ENCODE measurements at regions not wholly inside any gene's neighbourhood (a gene's known extent, or its start where the extent isn't known, plus 50 kb on each side); places are given as distances from the start of the nearest gene placed in this dataset.

GRCh38 chr6:91126876-91127275 is 540.0 kb upstream of the MAP3K7 start:
- POLR2A ChIA-PET, result no interaction called here
- intact Hi-C loops (cut with micrococcal nuclease), result no loop called here
- H3K4me3 Mint-ChIP-seq, result no peak overlapping the region
- TF ChIP-seq CTCF (IDR thresholded peaks at IDR 0.05), result no peak
- no peaks in the 10 kb centered on the region for H3K9me3 Mint-ChIP-seq
- H3K27ac Mint-ChIP-seq, result no peak overlapping the region
- CTCF ChIA-PET, result no interaction called here
- no peaks in the 10 kb centered on the region for H3K36me3 Mint-ChIP-seq (ENCODE audit: low read depth)
- no peak for ATAC-seq (ENCODE audit: low read depth)
- H3K4me1 Mint-ChIP-seq, result no peaks in the 10 kb centered on the region
- no peaks in the 10 kb centered on the region for H3K27me3 Mint-ChIP-seq
- DNase-seq, result no peak

GRCh38 chr6:91117550-91117949 is 530.7 kb upstream of the MAP3K7 start:
- Mint-ChIP-seq H3K27ac (no peak overlapping the region), H3K9me3 (no peaks in the 10 kb centered on the region), H3K4me3 (no peak overlapping the region), H3K36me3 (ENCODE audit: low read depth) (no peaks in the 10 kb centered on the region), H3K4me1 (no peaks in the 10 kb centered on the region), H3K27me3 (no peaks in the 10 kb centered on the region)
- CTCF ChIA-PET, result no interaction called here
- TF ChIP-seq CTCF (IDR thresholded peaks at IDR 0.05), result no peak
- ATAC-seq (ENCODE audit: low read depth), result no peak
- POLR2A ChIA-PET, result no interaction called here
- intact Hi-C loops (cut with micrococcal nuclease), result no loop called here
- DNase-seq, result no peak

GRCh38 chr6:91114123-91114708 is 527.3 kb upstream of the MAP3K7 start:
- no peak for DNase-seq
- no peak for ATAC-seq (ENCODE audit: low read depth)
- Mint-ChIP-seq H3K9me3 (no peaks in the 10 kb centered on the region), H3K27ac (no peak overlapping the region), H3K27me3 (no peaks in the 10 kb centered on the region), H3K36me3 (ENCODE audit: low read depth) (no peaks in the 10 kb centered on the region), H3K4me1 (no peaks in the 10 kb centered on the region), H3K4me3 (no peak overlapping the region)
- CTCF ChIA-PET, result no interaction called here
- POLR2A ChIA-PET, result no interaction called here
- intact Hi-C loops (cut with micrococcal nuclease), result no loop called here
- TF ChIP-seq CTCF (IDR thresholded peaks at IDR 0.05), result no peak

DNA sequence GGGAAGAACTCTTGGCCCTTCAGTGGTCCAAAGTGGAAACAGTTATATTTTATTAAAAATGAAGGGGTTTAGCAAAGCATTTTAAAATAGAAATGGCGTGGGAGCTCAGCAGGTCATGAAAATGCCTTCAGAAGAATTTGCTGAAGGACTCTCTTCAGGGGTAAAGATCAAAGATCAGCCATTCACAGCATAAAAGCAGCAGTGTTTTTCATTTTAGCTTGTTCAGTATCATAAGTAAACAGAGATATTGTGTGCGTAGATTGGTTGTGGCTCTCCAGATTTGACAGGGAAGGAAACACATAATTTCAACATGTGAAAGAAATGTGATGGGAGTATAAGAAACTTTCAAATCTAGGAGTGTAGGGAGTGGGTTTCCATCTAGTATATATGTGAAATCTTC is 519.2 kb upstream of the MAP3K7 start:
- POLR2A ChIA-PET, result no interaction called here
- ATAC-seq (ENCODE audit: low read depth), result no peak
- no peak for DNase-seq

GRCh38 chr6:91105532-91105931 is 518.7 kb upstream of the MAP3K7 start:
- intact Hi-C loops (cut with micrococcal nuclease), result no loop called here
- H3K4me3 Mint-ChIP-seq, result no peak overlapping the region
- no peak for TF ChIP-seq CTCF (IDR thresholded peaks at IDR 0.05)

More for the DNA sequence above, 519.2 kb upstream of the MAP3K7 start:
- no peaks in the 10 kb centered on the region for H3K27me3 Mint-ChIP-seq
- no peaks in the 10 kb centered on the region for H3K4me1 Mint-ChIP-seq
- H3K27ac Mint-ChIP-seq, result no peak overlapping the region
- no peak overlapping the region for H3K4me3 Mint-ChIP-seq
- H3K9me3 Mint-ChIP-seq, result no peaks in the 10 kb centered on the region
- TF ChIP-seq CTCF (IDR thresholded peaks at IDR 0.05), result no peak
- intact Hi-C loops (cut with micrococcal nuclease), result no loop called here
- CTCF ChIA-PET, result no interaction called here
- no peaks in the 10 kb centered on the region for H3K36me3 Mint-ChIP-seq (ENCODE audit: low read depth)

More at GRCh38 chr6:91105532-91105931, 518.7 kb upstream of the MAP3K7 start:
- no peak overlapping the region for H3K27ac Mint-ChIP-seq
- H3K36me3 Mint-ChIP-seq (ENCODE audit: low read depth), result no peaks in the 10 kb centered on the region
- no peak for DNase-seq
- ChIA-PET CTCF (no interaction called here), POLR2A (no interaction called here)
- no peaks in the 10 kb centered on the region for H3K4me1 Mint-ChIP-seq
- H3K27me3 Mint-ChIP-seq, result no peaks in the 10 kb centered on the region
- H3K9me3 Mint-ChIP-seq, result no peaks in the 10 kb centered on the region
- no peak for ATAC-seq (ENCODE audit: low read depth)

Measured in activated B cell treated with CpG ODN at 0.5 μM for 24 hours (primary cell).